ENCODE measurements at regions not wholly inside any gene's neighbourhood (a gene's known extent, or its start where the extent isn't known, plus 50 kb on each side); places are given as distances from the start of the nearest gene placed in this dataset.

DNA sequence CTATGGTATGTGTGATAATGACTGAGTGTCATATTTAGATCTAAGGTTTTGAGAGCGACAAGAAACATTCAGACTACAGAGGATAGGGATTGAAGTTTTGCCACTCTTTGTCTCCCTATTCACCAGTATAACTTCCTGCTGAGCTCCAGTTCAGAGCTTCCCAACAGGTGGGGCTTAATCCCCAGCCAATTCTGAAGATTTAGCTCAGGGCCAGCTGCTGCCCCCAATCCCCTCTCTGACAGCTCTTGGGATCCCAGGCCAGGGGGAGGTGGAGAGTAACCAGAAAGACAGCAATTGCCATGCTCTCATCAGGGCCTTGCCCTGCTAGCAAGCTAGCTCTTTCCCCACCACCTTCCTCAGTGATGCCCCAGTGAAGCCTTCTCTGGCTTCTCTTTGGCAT, 57.8 kb downstream of the TRIL start:
- TF ChIP-seq EP300 (IDR thresholded peaks at IDR 0.05; ENCODE audit: borderline replicate concordance) (no peak), RAD21 (IDR thresholded peaks at IDR 0.05; ENCODE audit: low read depth) (no peak), FOXM1 (IDR thresholded peaks at IDR 0.05; ENCODE audit: borderline replicate concordance, low read depth) (no peak), NFIC (IDR thresholded peaks at IDR 0.05) (no peak), YY1 (IDR thresholded peaks at IDR 0.05; ENCODE audit: low read depth) (no peak), EGR1 (IDR thresholded peaks at IDR 0.05) (no peak), TAF1 (IDR thresholded peaks at IDR 0.05; ENCODE audit: low read depth) (no peak), CREB1 (IDR thresholded peaks at IDR 0.05; ENCODE audit: low read depth) (no peak), CEBPB (IDR thresholded peaks at IDR 0.05) (no peak), TEAD4 (IDR thresholded peaks at IDR 0.05) (no peak), TCF12 (IDR thresholded peaks at IDR 0.05; ENCODE audit: low read depth) (no peak), ZBTB7A (IDR thresholded peaks at IDR 0.05; ENCODE audit: low read depth) (no peak)
- TF ChIP-seq, protein P1, sequence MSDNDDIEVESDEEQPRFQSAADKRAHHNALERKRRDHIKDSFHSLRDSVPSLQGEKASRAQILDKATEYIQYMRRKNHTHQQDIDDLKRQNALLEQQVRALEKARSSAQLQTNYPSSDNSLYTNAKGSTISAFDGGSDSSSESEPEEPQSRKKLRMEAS (IDR thresholded peaks at IDR 0.05) = no peak
- TF ChIP-seq, protein P2, sequence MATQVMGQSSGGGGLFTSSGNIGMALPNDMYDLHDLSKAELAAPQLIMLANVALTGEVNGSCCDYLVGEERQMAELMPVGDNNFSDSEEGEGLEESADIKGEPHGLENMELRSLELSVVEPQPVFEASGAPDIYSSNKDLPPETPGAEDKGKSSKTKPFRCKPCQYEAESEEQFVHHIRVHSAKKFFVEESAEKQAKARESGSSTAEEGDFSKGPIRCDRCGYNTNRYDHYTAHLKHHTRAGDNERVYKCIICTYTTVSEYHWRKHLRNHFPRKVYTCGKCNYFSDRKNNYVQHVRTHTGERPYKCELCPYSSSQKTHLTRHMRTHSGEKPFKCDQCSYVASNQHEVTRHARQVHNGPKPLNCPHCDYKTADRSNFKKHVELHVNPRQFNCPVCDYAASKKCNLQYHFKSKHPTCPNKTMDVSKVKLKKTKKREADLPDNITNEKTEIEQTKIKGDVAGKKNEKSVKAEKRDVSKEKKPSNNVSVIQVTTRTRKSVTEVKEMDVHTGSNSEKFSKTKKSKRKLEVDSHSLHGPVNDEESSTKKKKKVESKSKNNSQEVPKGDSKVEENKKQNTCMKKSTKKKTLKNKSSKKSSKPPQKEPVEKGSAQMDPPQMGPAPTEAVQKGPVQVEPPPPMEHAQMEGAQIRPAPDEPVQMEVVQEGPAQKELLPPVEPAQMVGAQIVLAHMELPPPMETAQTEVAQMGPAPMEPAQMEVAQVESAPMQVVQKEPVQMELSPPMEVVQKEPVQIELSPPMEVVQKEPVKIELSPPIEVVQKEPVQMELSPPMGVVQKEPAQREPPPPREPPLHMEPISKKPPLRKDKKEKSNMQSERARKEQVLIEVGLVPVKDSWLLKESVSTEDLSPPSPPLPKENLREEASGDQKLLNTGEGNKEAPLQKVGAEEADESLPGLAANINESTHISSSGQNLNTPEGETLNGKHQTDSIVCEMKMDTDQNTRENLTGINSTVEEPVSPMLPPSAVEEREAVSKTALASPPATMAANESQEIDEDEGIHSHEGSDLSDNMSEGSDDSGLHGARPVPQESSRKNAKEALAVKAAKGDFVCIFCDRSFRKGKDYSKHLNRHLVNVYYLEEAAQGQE (IDR thresholded peaks at IDR 0.05; ENCODE audit: low read depth) = no peak
- TF ChIP-seq, protein P3, sequence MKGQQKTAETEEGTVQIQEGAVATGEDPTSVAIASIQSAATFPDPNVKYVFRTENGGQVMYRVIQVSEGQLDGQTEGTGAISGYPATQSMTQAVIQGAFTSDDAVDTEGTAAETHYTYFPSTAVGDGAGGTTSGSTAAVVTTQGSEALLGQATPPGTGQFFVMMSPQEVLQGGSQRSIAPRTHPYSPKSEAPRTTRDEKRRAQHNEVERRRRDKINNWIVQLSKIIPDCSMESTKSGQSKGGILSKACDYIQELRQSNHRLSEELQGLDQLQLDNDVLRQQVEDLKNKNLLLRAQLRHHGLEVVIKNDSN (IDR thresholded peaks at IDR 0.05) = no peak

DNA sequence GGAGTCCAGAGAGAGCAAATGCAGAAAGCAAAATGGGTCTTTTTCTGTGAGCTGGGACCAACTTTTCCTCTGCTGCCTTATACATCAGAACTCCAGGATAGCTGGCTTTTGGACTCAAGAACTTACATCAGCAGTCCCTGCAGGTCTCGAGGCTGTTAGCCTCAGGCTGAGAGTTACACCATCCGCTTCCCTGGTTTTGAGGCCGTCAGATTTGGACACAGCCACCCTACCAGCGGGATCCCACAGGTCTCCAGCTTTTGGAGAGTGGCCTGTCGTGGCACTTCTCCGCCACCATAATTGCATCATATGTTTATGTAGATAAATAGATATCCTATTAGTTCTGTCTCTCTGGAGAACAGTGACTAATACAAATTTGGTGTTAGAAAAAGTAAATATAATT, 64.2 kb downstream of the TRIL start:
- no peak for TF ChIP-seq TEAD4 (IDR thresholded peaks at IDR 0.05)
- TF ChIP-seq, protein P3 (IDR thresholded peaks at IDR 0.05) = no peak
- TF ChIP-seq RAD21 (IDR thresholded peaks at IDR 0.05; ENCODE audit: low read depth) = no peak

DNA sequence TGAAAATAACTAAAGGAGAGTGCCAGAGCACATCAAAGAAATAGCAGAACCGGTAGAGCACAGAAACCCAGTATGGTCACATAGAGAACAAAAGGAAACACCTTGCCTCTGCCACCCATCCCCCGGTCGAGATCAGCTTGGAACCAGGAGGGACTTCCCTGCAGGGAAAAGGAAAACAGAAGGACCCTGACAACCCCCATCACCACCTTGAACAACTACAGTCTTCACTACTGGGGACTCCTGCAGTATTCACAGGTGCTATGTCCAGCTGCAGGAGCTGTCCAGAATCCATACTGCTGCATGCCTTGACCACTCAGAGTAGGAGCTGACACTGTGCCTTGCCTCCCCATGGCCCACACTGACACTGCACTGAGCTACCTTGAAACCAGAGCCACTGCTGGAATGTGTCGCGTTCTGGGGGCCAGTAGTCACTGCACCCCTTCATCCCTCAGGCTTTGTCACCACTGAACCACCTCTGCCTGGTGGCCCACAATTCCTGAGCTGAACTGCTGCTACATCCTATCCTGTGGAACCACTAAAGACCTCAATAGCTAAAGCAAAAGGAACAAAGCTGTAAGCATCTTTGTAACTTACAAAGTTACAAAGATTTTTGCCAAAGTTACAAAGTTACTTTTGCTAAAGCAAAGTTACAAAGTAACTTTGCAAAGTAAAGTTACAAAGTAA, 66.8 kb downstream of the TRIL start:
- TF ChIP-seq EP300 (IDR thresholded peaks at IDR 0.05; ENCODE audit: borderline replicate concordance) = no peak
- TF ChIP-seq, protein P2 (IDR thresholded peaks at IDR 0.05; ENCODE audit: low read depth) = peak; percentile 51

DNA sequence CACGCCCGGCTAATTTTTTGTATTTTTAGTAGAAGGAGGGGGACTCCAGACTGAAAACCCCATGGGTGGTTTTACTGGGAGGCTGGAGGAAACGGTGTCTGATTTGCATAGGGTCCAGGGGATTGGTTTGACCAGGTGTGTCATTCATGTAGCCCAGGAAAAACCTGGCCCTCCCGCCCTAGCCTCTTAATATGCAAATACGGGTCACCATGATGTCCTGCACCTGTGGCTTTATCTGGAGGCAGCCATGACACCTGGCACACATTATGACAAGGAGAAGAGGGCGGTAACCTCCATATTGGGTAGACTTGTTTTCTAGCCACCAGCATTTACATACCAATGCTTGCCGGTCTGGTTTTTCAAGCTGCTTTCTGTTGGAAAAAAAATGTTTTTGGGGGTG, 68.0 kb downstream of the TRIL start:
- TF ChIP-seq YY1 (IDR thresholded peaks at IDR 0.05; ENCODE audit: low read depth) = peak; percentile 76
- TF ChIP-seq, protein P3 (IDR thresholded peaks at IDR 0.05) = no peak

DNA sequence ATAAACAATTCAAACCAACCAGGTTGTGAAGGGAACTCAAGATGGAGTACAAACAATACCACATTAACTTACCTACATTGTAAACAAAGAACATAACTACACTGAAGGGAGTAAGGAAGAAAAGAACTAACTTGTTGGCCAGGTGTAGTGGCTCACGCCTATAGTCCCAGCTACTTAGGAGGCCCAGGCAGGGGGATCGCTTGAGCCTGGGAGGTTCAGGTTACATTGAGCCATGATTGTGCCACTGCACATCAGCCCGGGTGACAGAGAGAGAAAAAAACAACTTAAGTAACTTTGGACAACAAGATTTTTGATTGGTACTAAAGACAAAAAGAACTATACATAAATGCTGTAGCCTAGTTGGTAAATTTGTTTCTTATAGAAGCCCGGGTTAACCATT, 68.8 kb downstream of the TRIL start:
- TF ChIP-seq CREB1 (IDR thresholded peaks at IDR 0.05; ENCODE audit: low read depth) (no peak), CEBPB (IDR thresholded peaks at IDR 0.05) (no peak), TCF12 (IDR thresholded peaks at IDR 0.05; ENCODE audit: low read depth) (no peak), NFIC (IDR thresholded peaks at IDR 0.05) (no peak), ZBTB7A (IDR thresholded peaks at IDR 0.05; ENCODE audit: low read depth) (no peak), EGR1 (IDR thresholded peaks at IDR 0.05) (no peak), RAD21 (IDR thresholded peaks at IDR 0.05; ENCODE audit: low read depth) (no peak), TAF1 (IDR thresholded peaks at IDR 0.05; ENCODE audit: low read depth) (no peak), YY1 (IDR thresholded peaks at IDR 0.05; ENCODE audit: low read depth) (no peak), FOXM1 (IDR thresholded peaks at IDR 0.05; ENCODE audit: borderline replicate concordance, low read depth) (no peak), TEAD4 (IDR thresholded peaks at IDR 0.05) (no peak)
- TF ChIP-seq, protein P1 (IDR thresholded peaks at IDR 0.05) = no peak
- TF ChIP-seq, protein P3 (IDR thresholded peaks at IDR 0.05) = no peak
- TF ChIP-seq, protein P2 (IDR thresholded peaks at IDR 0.05; ENCODE audit: low read depth) = no peak

Measured in Ishikawa (cell line).